ENCODE measurements at regions not wholly inside any gene's neighbourhood (a gene's known extent, or its start where the extent isn't known, plus 50 kb on each side); places are given as distances from the start of the nearest gene placed in this dataset.

- TF ChIP-seq, protein P1, sequence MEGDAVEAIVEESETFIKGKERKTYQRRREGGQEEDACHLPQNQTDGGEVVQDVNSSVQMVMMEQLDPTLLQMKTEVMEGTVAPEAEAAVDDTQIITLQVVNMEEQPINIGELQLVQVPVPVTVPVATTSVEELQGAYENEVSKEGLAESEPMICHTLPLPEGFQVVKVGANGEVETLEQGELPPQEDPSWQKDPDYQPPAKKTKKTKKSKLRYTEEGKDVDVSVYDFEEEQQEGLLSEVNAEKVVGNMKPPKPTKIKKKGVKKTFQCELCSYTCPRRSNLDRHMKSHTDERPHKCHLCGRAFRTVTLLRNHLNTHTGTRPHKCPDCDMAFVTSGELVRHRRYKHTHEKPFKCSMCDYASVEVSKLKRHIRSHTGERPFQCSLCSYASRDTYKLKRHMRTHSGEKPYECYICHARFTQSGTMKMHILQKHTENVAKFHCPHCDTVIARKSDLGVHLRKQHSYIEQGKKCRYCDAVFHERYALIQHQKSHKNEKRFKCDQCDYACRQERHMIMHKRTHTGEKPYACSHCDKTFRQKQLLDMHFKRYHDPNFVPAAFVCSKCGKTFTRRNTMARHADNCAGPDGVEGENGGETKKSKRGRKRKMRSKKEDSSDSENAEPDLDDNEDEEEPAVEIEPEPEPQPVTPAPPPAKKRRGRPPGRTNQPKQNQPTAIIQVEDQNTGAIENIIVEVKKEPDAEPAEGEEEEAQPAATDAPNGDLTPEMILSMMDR (IDR thresholded peaks at IDR 0.05), result no peak
- TF ChIP-seq POLR2A (IDR thresholded peaks at IDR 0.05) (no peak), POLR2AphosphoS5 (IDR thresholded peaks at IDR 0.05) (no peak)
Observed at GRCh38 chr1:119204961-119205357, 64.5 kb upstream of the WARS2 start.
